ENCODE measurements at regions not wholly inside any gene's neighbourhood (a gene's known extent, or its start where the extent isn't known, plus 50 kb on each side); places are given as distances from the start of the nearest gene placed in this dataset.

GRCh38 chr11:27210531-27210930 lies 152.5 kb downstream of the CCDC34 start:
- TF ChIP-seq CTCF (IDR thresholded peaks at IDR 0.05) (no peak), POLR2A (IDR thresholded peaks at IDR 0.05) (no peak)
